Upper lobe of left lung (tissue), 4 donors: ENCODE measurements at regions not wholly inside any gene's neighbourhood (a gene's known extent, or its start where the extent isn't known, plus 50 kb on each side); places are given as distances from the start of the nearest gene placed in this dataset.

Source experiments
- CTCF ChIP-seq, 6 experiments: fragments of 450-650 bp in 4 of 6; fragments of 200-600 bp in 2 of 6; sonication (generic) in 2 of 6; IDR thresholded peaks; one replicate each; pipeline ENCODE4 v1.5.1; 2016 to 2019; ENCODE audit warnings: antibody characterized with exemption in 6 of 6
- EP300 ChIP-seq, 4 donors: sonication (generic); formaldehyde crosslinking; IDR thresholded peaks; one replicate each; pipeline ENCODE4 v1.5.1; 2017; ENCODE audit warnings: antibody characterized with exemption in 4 of 4, control low read depth in 2 of 4
- POLR2A ChIP-seq, 4 donors: fragments of 450-650 bp; IDR thresholded peaks; one replicate each; pipeline ENCODE4 v1.5.1; 2016 to 2017; ENCODE audit warnings: antibody characterized with exemption in 4 of 4, mild to moderate bottlenecking in 2 of 4
- POLR2AphosphoS5 ChIP-seq, 2 donors: sonication (generic); formaldehyde crosslinking; IDR thresholded peaks; one replicate each; pipeline ENCODE4 v1.5.1; 2017; ENCODE audit warnings: antibody characterized with exemption in 2 of 2

GRCh38 chr12:17334784-17335183 lies 728.8 kb upstream of the LMO3 start:
- no peak for TF ChIP-seq POLR2AphosphoS5 (IDR thresholded peaks at IDR 0.05)
- TF ChIP-seq CTCF (IDR thresholded peaks at IDR 0.05), result no peak
- TF ChIP-seq EP300 (IDR thresholded peaks at IDR 0.05), result no peak
- TF ChIP-seq POLR2A (IDR thresholded peaks at IDR 0.05), result no peak
